RKO (cell line): ENCODE measurements at regions not wholly inside any gene's neighbourhood (a gene's known extent, or its start where the extent isn't known, plus 50 kb on each side); places are given as distances from the start of the nearest gene placed in this dataset.

Experiments used
- DNase-seq: peaks from one replicate; pipeline ENCODE4 v3.0.0-alpha.2; 2016; ENCODE audit warnings: low spot score

GRCh38 chr18:72692086-72692485, 147.9 kb upstream of the CBLN2 start:
- DNase-seq: no peak

GRCh38 chr18:72687736-72688135, 143.6 kb upstream of the CBLN2 start:
- no peak for DNase-seq

DNA sequence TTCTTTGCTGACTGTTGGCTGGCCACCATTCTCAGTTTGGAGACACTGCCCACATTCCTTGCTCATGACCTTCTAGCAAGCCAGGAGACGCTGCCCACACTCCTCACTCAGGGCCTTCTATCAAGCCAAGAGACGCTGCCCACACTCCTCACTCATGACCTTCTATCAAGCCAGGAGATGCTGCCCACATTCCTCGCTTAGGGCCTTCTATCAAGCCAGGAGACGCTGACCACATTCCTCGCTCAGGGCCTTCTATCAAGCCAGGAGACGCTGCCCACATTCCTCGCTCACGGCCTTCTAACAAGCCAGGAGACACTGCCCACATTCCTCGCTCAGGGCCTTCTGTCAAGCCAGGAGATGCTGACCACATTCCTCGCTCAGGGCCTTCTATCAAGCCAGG, 131.3 kb upstream of the CBLN2 start:
- no peak for DNase-seq

DNA sequence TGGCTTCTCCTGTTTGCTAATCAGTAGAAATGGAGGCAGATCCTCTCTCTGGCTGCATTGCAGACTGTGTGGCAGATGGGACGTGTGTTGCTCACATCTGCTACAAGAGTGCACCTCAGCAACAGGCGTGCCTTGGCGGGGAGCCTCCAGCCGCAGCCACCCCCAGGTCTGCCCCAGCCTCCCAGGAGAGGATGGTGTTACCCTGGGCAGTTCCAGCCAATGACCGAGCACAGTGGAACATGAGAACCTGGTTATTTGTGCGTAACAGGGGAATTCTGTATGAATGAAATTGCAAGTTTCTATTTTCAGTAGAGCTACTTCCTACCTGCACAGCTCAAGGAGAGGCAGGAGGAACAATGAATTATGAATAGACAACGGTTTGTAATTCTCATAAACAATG, 130.6 kb upstream of the CBLN2 start:
- DNase-seq: no peak

DNA sequence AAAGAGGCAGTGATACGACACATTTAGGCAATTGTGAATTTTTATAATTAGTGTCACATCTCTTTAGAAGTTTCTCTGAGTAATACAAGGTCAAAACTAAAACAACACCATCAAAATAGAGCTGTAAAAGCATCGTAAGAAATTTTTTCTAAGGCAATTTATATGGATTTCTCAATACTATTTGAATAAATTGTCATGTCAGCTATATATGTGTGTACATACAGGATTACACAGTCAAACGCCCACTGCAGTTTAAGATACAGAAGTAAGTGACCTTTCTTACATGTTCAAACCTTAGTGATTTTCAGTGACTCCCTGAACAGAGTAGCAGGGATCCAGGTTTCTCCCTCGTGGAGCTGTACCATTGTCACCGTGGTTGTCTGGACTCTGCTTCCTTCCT, 129.1 kb upstream of the CBLN2 start:
- DNase-seq: no peak

DNA sequence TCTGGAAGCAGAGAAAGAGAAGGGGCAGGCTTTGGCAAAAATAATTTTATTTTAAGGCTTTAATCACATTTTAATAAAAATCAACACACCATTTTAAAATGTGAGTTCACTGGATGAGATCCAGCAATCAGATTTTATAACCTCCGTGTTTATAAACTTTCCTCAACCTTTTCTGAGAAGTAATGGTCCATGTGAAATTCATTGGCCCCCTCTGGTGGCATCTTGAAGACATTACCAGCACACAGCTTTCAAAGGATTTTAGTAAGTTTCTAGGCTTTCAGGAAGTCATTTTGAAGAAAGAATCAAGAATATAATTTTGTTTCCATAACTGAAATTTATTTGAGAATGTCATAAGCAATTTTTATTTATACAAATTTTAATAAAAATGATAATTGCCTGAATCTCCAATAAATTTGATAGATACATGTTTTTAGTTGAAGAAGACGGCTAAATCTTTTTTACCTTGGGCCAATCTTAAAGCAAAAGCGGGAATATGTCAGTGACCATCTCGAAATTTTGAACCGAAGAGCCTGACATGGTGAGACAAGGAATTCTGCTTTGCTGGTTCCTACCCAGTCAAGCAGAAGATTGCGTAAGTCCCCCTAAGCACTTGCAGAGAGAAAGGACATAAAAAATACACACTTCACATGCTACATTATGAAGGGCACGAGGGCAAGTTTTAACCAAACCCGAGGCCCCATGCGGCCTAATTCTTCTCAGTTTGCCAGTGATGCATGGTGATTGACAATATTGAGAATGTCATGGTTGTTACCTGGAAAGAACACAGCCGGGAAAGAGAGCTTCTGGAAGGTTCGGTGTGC, 128.4 kb upstream of the CBLN2 start:
- DNase-seq: peak; percentile 66

DNA sequence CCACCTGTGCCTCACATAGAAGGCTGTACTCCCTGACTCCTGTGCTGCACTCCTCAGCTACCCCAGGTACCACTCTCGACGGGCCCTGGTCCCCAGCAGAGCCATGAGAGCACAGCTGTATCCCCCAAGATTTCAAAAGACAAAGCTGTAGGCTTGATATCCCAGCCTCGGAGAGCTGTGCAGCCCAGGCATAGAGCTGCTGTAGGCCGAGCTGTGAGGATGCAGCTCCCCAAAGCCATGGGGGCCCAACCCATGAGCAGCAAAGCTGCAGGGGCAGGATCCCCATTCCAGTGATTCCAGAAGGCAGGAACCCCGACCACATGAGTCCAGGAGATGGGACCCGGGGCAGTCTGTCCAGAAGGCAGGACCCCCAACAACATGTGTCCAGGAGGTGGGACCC, 123.8 kb upstream of the CBLN2 start:
- DNase-seq: no peak

DNA sequence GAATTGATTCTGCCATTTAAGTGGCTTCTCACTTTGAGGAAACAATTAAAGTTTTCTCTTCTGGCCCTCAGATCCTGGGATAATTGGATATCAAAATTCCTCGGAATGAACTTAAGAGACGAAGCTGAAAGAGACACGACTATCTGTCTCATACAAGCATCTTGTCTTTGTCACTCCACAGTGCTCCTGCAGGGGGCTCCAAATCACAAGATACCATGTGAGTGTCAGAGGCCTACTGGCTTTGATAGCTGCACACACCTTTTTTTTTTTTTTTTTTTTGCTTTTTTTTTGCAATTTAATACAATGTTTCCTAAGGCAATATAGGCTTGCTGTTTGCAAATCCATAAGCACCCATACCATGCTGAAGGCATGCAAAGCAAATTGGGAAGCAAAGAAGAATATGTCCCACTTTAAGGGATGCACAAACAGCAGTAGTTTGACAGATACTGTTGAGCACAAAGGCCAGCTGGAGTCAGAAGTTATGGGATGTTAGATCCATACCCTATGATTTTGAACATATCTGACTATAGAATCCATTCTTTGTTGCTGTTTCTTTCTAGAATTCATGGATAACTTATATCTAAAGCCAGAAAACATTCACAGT, 109.0 kb upstream of the CBLN2 start:
- peak; percentile 39 for DNase-seq

GRCh38 chr18:72651033-72651432, 106.9 kb upstream of the CBLN2 start:
- DNase-seq: no peak

DNA sequence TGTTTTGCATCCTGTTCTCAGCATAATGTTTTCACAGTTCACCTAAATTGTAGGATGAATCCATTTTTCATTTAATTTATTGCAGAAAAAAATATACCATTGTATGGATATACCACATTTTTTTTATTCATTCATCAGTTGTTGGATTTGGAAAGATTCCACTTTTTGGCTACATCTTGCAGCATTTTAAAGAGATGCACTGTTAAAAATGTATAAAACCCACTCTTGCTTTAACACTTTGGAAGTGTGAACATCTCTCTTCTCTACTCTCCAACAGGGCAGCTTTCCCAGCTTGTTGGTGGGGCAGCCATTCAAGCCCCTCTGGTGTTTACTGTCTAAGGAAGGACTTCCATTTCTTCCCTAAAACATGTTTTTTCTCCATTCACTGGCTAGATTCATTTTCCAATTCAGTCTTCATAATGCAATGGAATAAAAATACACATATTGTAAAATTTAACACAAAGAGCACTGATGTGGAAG, 104.4 kb upstream of the CBLN2 start:
- DNase-seq: no peak

DNA sequence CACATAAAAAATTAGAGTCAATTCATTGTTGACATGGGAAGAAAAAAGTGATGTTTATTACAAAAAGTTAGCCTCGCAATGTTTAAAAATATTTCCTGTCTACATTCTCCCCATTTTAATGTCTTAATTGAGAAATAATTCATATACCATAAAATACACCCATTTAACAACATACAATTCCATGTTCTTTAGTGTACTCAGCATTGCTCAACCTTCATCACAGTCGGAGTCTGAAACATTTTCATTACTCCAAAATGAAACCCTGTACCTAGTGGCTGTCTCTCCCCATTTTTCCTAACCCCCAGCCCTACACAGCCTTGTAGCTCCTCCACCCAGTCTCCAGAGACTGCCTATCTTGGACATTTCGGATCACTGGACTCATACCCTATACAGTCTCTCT, 103.9 kb upstream of the CBLN2 start:
- DNase-seq: no peak

GRCh38 chr18:72640557-72640956, 96.4 kb upstream of the CBLN2 start:
- no peak for DNase-seq

GRCh38 chr18:72638376-72638775, 94.2 kb upstream of the CBLN2 start:
- no peak for DNase-seq

DNA sequence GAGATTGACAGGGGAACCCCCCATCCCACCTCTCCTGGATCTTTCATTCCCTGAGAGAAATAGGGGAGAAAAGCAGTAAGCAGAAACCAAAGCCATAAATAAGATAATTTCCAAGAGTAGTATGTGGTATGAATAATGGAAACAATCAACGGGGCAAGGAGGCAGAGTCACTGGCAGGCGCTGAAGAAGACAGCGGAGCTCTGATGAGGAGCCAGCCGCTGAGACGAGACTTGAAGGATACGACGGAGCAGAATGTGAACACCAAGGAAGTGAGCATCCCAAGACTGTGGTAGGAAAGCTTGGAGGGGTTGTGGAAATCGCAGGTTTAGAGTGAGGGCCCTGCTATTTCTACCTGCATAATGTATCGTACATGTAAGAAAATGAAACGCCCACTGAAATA, 93.6 kb upstream of the CBLN2 start:
- DNase-seq: no peak

- DNase-seq: no peak
Observed at GRCh38 chr18:72637299-72637698, 93.2 kb upstream of the CBLN2 start.

GRCh38 chr18:72636611-72637010, 92.5 kb upstream of the CBLN2 start:
- no peak for DNase-seq

GRCh38 chr18:72634500-72634899, 90.4 kb upstream of the CBLN2 start:
- no peak for DNase-seq

GRCh38 chr18:72630991-72631390, 86.8 kb upstream of the CBLN2 start:
- no peak for DNase-seq

DNA sequence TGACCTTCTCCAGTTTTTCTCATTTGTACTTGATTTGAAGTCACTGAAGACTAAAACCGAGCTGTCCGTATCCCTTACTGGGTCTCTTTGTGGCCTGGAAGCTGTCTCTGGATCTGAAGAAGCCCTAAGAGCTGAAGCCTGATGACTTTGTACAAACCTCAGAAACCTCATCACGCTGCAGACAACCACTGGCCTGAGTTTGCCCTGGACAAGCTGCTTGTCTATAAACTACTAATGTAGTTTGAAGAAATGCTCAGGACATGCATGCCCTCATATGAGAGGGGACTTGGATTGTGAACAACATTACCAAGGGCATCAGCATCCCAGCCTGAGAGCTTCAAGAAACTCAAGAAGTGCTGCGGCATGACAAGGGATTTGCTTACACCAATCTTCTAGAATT, 79.3 kb upstream of the CBLN2 start:
- no peak for DNase-seq

- DNase-seq: no peak
Observed at GRCh38 chr18:72613534-72613930, 69.4 kb upstream of the CBLN2 start.

- no peak for DNase-seq
Observed at GRCh38 chr18:72612894-72613533, 68.9 kb upstream of the CBLN2 start.

DNA sequence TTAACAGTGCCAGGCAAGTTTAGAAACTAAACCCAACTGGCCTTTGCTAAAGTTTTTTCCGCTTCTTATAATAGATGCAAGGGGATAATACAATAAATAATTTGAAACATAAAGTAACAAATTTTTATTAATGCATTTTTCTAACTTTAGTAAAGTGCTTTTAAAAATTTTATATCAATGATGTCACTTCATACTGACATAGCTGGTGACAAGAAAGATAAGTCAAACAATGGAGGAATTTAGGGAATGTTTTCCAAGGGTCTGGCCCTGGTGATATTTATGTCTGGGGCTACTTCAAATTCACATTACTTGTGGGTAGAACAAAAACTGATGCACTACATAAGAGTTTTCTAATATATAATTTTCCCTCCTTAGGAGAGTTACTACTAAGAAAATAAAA, 61.2 kb upstream of the CBLN2 start:
- DNase-seq: no peak

GRCh38 chr18:72601944-72602343, 57.8 kb upstream of the CBLN2 start:
- no peak for DNase-seq
